ENCODE measurements at regions not wholly inside any gene's neighbourhood (a gene's known extent, or its start where the extent isn't known, plus 50 kb on each side); places are given as distances from the start of the nearest gene placed in this dataset.

DNA sequence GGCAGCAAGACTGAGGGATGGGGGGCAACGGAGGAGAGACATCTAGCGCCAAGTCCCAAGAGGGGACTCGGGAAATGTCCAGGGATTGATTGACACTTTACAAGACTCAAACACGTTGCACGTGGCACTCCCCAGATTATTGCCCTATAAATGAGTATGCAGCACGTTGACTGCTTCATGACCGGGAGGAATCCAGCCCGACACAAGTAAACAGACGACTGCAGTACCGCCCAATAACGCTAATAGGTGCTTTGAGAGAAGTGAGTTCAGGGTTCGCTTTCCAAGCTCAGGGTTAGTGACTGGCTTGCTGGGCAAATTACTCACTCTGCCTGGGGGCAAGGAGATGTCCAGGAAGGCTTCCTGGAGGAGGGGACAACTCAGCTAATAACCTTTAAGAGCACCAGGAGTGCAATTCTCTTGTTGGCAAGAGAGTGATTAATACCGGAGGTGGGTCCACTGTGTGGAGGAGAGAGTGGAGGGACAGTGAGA lies 73.3 kb upstream of the MYL10 start:
- TF ChIP-seq, protein P1, sequence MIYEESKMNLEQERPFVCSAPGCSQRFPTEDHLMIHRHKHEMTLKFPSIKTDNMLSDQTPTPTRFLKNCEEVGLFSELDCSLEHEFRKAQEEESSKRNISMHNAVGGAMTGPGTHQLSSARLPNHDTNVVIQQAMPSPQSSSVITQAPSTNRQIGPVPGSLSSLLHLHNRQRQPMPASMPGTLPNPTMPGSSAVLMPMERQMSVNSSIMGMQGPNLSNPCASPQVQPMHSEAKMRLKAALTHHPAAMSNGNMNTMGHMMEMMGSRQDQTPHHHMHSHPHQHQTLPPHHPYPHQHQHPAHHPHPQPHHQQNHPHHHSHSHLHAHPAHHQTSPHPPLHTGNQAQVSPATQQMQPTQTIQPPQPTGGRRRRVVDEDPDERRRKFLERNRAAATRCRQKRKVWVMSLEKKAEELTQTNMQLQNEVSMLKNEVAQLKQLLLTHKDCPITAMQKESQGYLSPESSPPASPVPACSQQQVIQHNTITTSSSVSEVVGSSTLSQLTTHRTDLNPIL (CRISPR knock-in tag; IDR thresholded peaks at IDR 0.05; ENCODE audit: low read depth): no peak
- no peak for TF ChIP-seq ESRRG (CRISPR knock-in tag; IDR thresholded peaks at IDR 0.05)
- TF ChIP-seq ISL1 (CRISPR knock-in tag; IDR thresholded peaks at IDR 0.05): no peak
- TF ChIP-seq, protein P2, sequence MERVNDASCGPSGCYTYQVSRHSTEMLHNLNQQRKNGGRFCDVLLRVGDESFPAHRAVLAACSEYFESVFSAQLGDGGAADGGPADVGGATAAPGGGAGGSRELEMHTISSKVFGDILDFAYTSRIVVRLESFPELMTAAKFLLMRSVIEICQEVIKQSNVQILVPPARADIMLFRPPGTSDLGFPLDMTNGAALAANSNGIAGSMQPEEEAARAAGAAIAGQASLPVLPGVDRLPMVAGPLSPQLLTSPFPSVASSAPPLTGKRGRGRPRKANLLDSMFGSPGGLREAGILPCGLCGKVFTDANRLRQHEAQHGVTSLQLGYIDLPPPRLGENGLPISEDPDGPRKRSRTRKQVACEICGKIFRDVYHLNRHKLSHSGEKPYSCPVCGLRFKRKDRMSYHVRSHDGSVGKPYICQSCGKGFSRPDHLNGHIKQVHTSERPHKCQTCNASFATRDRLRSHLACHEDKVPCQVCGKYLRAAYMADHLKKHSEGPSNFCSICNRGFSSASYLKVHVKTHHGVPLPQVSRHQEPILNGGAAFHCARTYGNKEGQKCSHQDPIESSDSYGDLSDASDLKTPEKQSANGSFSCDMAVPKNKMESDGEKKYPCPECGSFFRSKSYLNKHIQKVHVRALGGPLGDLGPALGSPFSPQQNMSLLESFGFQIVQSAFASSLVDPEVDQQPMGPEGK (CRISPR knock-in tag; IDR thresholded peaks at IDR 0.05; ENCODE audit: borderline replicate concordance): no peak
- TF ChIP-seq TCF4 (CRISPR knock-in tag; IDR thresholded peaks at IDR 0.05; ENCODE audit: borderline replicate concordance): no peak
